ENCODE measurements at regions not wholly inside any gene's neighbourhood (a gene's known extent, or its start where the extent isn't known, plus 50 kb on each side); places are given as distances from the start of the nearest gene placed in this dataset.

- no peak for DNase-seq (ENCODE audit: low spot score)
These were observed 711.5 kb downstream of the RPS29 start for GRCh38 chr14:48874711-48875110.

- no peak for DNase-seq (ENCODE audit: low spot score)
These were observed 728.8 kb downstream of the RPS29 start for GRCh38 chr14:48857366-48857765.

GRCh38 chr14:48853159-48853558, 733.0 kb downstream of the RPS29 start:
- DNase-seq (ENCODE audit: low spot score): no peak

- DNase-seq (ENCODE audit: low spot score): no peak
These were observed 736.3 kb downstream of the RPS29 start for GRCh38 chr14:48849741-48850322.

- no peak for DNase-seq (ENCODE audit: low spot score)
These were observed 743.4 kb downstream of the RPS29 start for GRCh38 chr14:48842785-48843184.

GRCh38 chr14:48826058-48826457, 760.1 kb downstream of the RPS29 start:
- no peak for DNase-seq (ENCODE audit: low spot score)

GRCh38 chr14:48814562-48814961, 771.6 kb downstream of the RPS29 start:
- no peak for DNase-seq (ENCODE audit: low spot score)

- no peak for DNase-seq (ENCODE audit: low spot score)
These were observed 780.9 kb downstream of the RPS29 start for GRCh38 chr14:48805315-48805714.

- no peak for DNase-seq (ENCODE audit: low spot score)
These were observed 793.7 kb downstream of the RPS29 start for GRCh38 chr14:48792376-48793024.

- no peak for DNase-seq (ENCODE audit: low spot score)
These were observed 797.4 kb downstream of the RPS29 start for GRCh38 chr14:48788771-48789170.

GRCh38 chr14:48786498-48786897, 799.7 kb downstream of the RPS29 start:
- DNase-seq (ENCODE audit: low spot score): no peak

- no peak for DNase-seq (ENCODE audit: low spot score)
These were observed 814.5 kb downstream of the RPS29 start for GRCh38 chr14:48771717-48772116.

GRCh38 chr14:48751293-48751692, 834.9 kb downstream of the RPS29 start:
- DNase-seq (ENCODE audit: low spot score): no peak

- DNase-seq (ENCODE audit: low spot score): no peak
These were observed 838.0 kb downstream of the RPS29 start for GRCh38 chr14:48748151-48748675.

GRCh38 chr14:48747561-48748089, 838.6 kb downstream of the RPS29 start:
- DNase-seq (ENCODE audit: low spot score): no peak

- DNase-seq (ENCODE audit: low spot score): no peak
These were observed 842.0 kb downstream of the RPS29 start for GRCh38 chr14:48744202-48744601.

- DNase-seq (ENCODE audit: low spot score): no peak
These were observed 847.8 kb downstream of the RPS29 start for GRCh38 chr14:48738186-48738925.

- no peak for DNase-seq (ENCODE audit: low spot score)
These were observed 850.6 kb downstream of the RPS29 start for GRCh38 chr14:48735607-48736006.

GRCh38 chr14:48731260-48731659, 854.9 kb downstream of the RPS29 start:
- no peak for DNase-seq (ENCODE audit: low spot score)

- DNase-seq (ENCODE audit: low spot score): no peak
These were observed 860.0 kb downstream of the RPS29 start for GRCh38 chr14:48726080-48726642.

GRCh38 chr14:48725051-48725734, 861.0 kb downstream of the RPS29 start:
- DNase-seq (ENCODE audit: low spot score): no peak

Measured in cerebellar cortex (tissue), 1 donor.